HepG2 (cell line): ENCODE measurements at regions not wholly inside any gene's neighbourhood (a gene's known extent, or its start where the extent isn't known, plus 50 kb on each side); places are given as distances from the start of the nearest gene placed in this dataset.

Experiments used
- ATAC-seq: fragments of 200-7000 bp; cut with Tn5 transposase; 3 replicates; pipeline ENCODE4 v1.9.1; 2020; ENCODE audit warnings: mild to moderate bottlenecking, moderate library complexity
- BruUV-seq: library from RNA; stranded (reverse); fragments of 400-500 nt; replicated peaks from 2 replicates; lab custom pipeline; 2021; lab: Mats Ljungman, UMichigan
- CTCF ChIA-PET: fragments of 300-600 bp; formaldehyde crosslinking; extraction: SDS; loops from one replicate; lab custom pipeline; 2021; ENCODE audit warnings: low total read pairs, inconsistent platforms, low intra/inter-chr PET ratio; lab: Yijun Ruan, JAX
- POLR2A ChIA-PET: fragments of 350-600 bp; sonication (Branson Sonifier 250); formaldehyde crosslinking; loops from one replicate; lab custom pipeline; 2020; ENCODE audit warnings: antibody characterized with exemption, inconsistent platforms; lab: Yijun Ruan, JAX
- DNase-seq: peaks from one replicate; pipeline ENCODE4 v3.0.0-alpha.2; 2015; ENCODE audit warnings: low spot score
- FAIRE-seq: peaks from 3 replicates; lab custom pipeline; 2011; peaks lifted over from hg19 to GRCh38; lab: Jason Lieb, UNC
- H2AFZ ChIP-seq: one replicate; pipeline ENCODE4 v1.6.1; 2011; ENCODE audit warnings: low read length, inconsistent platforms
- H3K27ac ChIP-seq: fragments of 300-600 bp; 3 replicates; pipeline ENCODE4 v1.8.0; 2011; ENCODE audit warnings: mixed run types, mild to moderate bottlenecking, mixed read lengths, low read length, inconsistent platforms; ENCODE audit not compliant: insufficient read depth; ENCODE audit errors: extremely low read length
- H3K27me3 ChIP-seq, 2 experiments: fragments of 200-600 bp in 1 of 2; 2 replicates in 1 of 2; 3 replicates in 1 of 2; pipeline versions ENCODE4 v1.6.0 to v1.8.0; 2011; ENCODE audit warnings: low read length in 2 of 2, mild to moderate bottlenecking in 2 of 2, moderate library complexity in 2 of 2, inconsistent platforms in 1 of 2; ENCODE audit not compliant: insufficient read depth in 2 of 2, control insufficient read depth in 1 of 2
- H3K36me3 ChIP-seq, 2 experiments: fragments of 200-600 bp in 1 of 2; replicated peaks in 1 of 2; 2 replicates in 1 of 2; 3 replicates in 1 of 2; pipeline versions ENCODE4 v1.5.1 to v1.8.0; 2011; ENCODE audit warnings: low read length in 2 of 2, inconsistent platforms in 1 of 2; ENCODE audit not compliant: insufficient read depth in 2 of 2, control insufficient read depth in 1 of 2
- H3K4me1 ChIP-seq: 2 replicates; pipeline ENCODE4 v1.5.1; 2012; ENCODE audit warnings: low read length, inconsistent platforms; ENCODE audit not compliant: insufficient read depth
- H3K4me2 ChIP-seq: 2 replicates; pipeline ENCODE4 v1.6.0; 2011; ENCODE audit warnings: low read depth, low read length, inconsistent platforms
- H3K4me3 ChIP-seq, 3 experiments: fragments of 200-600 bp in 1 of 3; sonication (generic), shearing (Covaris generic) in 1 of 3; replicated peaks in 1 of 3; 2 replicates each; pipeline ENCODE4 v1.5.1; 2011 to 2016; ENCODE audit warnings: low read length in 3 of 3, inconsistent platforms in 2 of 3, low read depth in 2 of 3, mild to moderate bottlenecking in 2 of 3, control low read depth in 1 of 3, mixed read lengths in 1 of 3; ENCODE audit not compliant: insufficient read depth in 1 of 3
- H3K79me2 ChIP-seq: one replicate; pipeline ENCODE4 v1.6.1; 2011; ENCODE audit warnings: low read length, inconsistent platforms; ENCODE audit not compliant: insufficient read depth
- H3K9ac ChIP-seq: 2 replicates; pipeline ENCODE4 v1.6.0; 2011; ENCODE audit warnings: mild to moderate bottlenecking, low read depth, low read length, inconsistent platforms; ENCODE audit not compliant: insufficient read depth
- H3K9me3 ChIP-seq: 2 replicates; pipeline ENCODE4 v1.5.1; 2012; ENCODE audit warnings: mild to moderate bottlenecking, low read length
- H4K20me1 ChIP-seq: 2 replicates; pipeline ENCODE4 v1.6.0; 2011; ENCODE audit warnings: inconsistent platforms, mild to moderate bottlenecking, low read length, moderate library complexity; ENCODE audit not compliant: insufficient read depth
- ARNTL ChIP-seq: sonication (generic); formaldehyde crosslinking; IDR thresholded peaks from 2 replicates; pipeline ENCODE4 v1.4.0; 2020; ENCODE audit warnings: mild to moderate bottlenecking, missing genetic modification reagents
- EEA1 ChIP-seq: sonication (generic); formaldehyde crosslinking; IDR thresholded peaks from 2 replicates; pipeline ENCODE4 v1.5.1; 2020; ENCODE audit warnings: mild to moderate bottlenecking, missing genetic modification reagents, borderline replicate concordance
- HDAC6 ChIP-seq: fragments of 200-600 bp; sonication (generic); IDR thresholded peaks from 2 replicates; pipeline ENCODE4 v1.7.0; 2017; ENCODE audit warnings: mild to moderate bottlenecking, antibody characterized with exemption, low read length, low read depth
- PATZ1 ChIP-seq: sonication (generic); formaldehyde crosslinking; IDR thresholded peaks from 2 replicates; pipeline ENCODE4 v1.4.0; 2020; ENCODE audit warnings: missing genetic modification reagents
- RNF219 ChIP-seq: sonication (generic); formaldehyde crosslinking; IDR thresholded peaks from 2 replicates; pipeline ENCODE4 v1.5.0; 2020; ENCODE audit warnings: mild to moderate bottlenecking, missing genetic modification reagents
- THAP9 ChIP-seq: sonication (generic); formaldehyde crosslinking; IDR thresholded peaks from 2 replicates; pipeline ENCODE4; 2020; ENCODE audit warnings: missing genetic modification reagents, mild to moderate bottlenecking, borderline replicate concordance
- in situ Hi-C: cut with HindIII; loops from 2 replicates; pipeline ENCODE4 v1.10.0; 2017; ENCODE audit warnings: low pct_unique_long_range_greater_than_20kb; ENCODE audit not compliant: extremely low pct_ligation_motif_present
- intact Hi-C: fragments of 100-400 bp; cut with micrococcal nuclease; formaldehyde crosslinking; loops from one replicate; pipeline ENCODE4 v1.10.0; 2022; ENCODE audit not compliant: unreplicated experiment
- TF ChIP-seq, protein P1 (sequence below): sonication (generic); formaldehyde crosslinking; IDR thresholded peaks from one replicate; pipeline ENCODE4 v1.5.1; 2020; ENCODE audit warnings: mild to moderate bottlenecking, missing genetic modification reagents; ENCODE audit errors: not compliant biosample characterization

GRCh38 chr4:104206784-104207183, 287.9 kb downstream of the CXXC4 start (continued):
- TF ChIP-seq, protein P1, sequence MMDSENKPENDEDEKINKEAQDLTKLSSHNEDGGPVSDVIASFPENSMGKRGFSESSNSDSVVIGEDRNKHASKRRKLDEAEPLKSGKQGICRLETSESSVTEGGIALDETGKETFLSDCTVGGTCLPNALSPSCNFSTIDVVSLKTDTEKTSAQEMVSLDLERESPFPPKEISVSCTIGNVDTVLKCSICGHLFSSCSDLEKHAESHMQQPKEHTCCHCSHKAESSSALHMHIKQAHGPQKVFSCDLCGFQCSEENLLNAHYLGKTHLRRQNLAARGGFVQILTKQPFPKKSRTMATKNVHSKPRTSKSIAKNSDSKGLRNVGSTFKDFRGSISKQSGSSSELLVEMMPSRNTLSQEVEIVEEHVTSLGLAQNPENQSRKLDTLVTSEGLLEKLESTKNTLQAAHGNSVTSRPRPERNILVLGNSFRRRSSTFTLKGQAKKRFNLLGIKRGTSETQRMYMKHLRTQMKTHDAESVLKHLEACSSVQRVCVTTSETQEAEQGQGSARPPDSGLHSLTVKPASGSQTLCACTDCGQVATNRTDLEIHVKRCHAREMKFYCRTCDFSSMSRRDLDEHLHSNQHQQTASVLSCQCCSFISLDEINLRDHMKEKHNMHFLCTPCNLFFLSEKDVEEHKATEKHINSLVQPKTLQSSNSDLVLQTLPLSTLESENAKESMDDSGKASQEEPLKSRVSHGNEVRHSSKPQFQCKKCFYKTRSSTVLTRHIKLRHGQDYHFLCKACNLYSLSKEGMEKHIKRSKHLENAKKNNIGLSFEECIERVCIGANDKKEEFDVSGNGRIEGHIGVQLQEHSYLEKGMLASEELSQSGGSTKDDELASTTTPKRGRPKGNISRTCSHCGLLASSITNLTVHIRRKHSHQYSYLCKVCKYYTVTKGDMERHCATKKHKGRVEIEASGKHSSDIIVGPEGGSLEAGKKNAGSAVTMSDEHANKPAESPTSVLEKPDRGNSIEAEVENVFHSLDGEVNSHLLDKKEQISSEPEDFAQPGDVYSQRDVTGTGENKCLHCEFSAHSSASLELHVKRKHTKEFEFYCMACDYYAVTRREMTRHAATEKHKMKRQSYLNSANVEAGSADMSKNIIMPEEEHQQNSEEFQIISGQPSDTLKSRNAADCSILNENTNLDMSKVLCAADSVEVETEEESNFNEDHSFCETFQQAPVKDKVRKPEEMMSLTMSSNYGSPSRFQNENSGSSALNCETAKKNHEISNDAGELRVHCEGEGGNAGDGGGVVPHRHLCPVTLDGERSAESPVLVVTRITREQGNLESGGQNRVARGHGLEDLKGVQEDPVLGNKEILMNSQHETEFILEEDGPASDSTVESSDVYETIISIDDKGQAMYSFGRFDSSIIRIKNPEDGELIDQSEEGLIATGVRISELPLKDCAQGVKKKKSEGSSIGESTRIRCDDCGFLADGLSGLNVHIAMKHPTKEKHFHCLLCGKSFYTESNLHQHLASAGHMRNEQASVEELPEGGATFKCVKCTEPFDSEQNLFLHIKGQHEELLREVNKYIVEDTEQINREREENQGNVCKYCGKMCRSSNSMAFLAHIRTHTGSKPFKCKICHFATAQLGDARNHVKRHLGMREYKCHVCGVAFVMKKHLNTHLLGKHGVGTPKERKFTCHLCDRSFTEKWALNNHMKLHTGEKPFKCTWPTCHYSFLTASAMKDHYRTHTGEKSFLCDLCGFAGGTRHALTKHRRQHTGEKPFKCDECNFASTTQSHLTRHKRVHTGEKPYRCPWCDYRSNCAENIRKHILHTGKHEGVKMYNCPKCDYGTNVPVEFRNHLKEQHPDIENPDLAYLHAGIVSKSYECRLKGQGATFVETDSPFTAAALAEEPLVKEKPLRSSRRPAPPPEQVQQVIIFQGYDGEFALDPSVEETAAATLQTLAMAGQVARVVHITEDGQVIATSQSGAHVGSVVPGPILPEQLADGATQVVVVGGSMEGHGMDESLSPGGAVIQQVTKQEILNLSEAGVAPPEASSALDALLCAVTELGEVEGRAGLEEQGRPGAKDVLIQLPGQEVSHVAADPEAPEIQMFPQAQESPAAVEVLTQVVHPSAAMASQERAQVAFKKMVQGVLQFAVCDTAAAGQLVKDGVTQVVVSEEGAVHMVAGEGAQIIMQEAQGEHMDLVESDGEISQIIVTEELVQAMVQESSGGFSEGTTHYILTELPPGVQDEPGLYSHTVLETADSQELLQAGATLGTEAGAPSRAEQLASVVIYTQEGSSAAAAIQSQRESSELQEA (CRISPR knock-in tag) = no peak

GRCh38 chr4:104205116-104205515, 289.6 kb downstream of the CXXC4 start:
- intact Hi-C loops = no loop called here
- Histone ChIP-seq H4K20me1 (no peaks in the 10 kb centered on the region), H3K4me2 (no peak overlapping the region), H3K4me3 (no peak overlapping the region), H3K4me1 (no peaks in the 10 kb centered on the region), H3K27ac (no peak overlapping the region), H3K9me3 (peaks cover 6% of the 10 kb centered on the region; the same call in 1 of the 2 replicates), H3K36me3 (no peaks in the 10 kb centered on the region), H3K79me2 (no peaks in the 10 kb centered on the region), H3K27me3 (no peaks in the 10 kb centered on the region), H2AFZ (no peak overlapping the region), H3K9ac (no peak overlapping the region)
- in situ Hi-C loops = no loop called here
- no peak for DNase-seq
- no peak for ATAC-seq
- BruUV-seq = no TSS peak
- ChIA-PET CTCF (no interaction called here), POLR2A (no interaction called here)
- no peak for FAIRE-seq
- TF ChIP-seq PATZ1 (no peak), THAP9 (CRISPR knock-in tag) (no peak), RNF219 (no peak), ARNTL (CRISPR knock-in tag) (no peak), EEA1 (CRISPR knock-in tag) (no peak), HDAC6 (no peak)
